GM12878 (cell line): ENCODE measurements at regions not wholly inside any gene's neighbourhood (a gene's known extent, or its start where the extent isn't known, plus 50 kb on each side); places are given as distances from the start of the nearest gene placed in this dataset.

Experiments
- ATAC-seq: fragments of 200-7000 bp; cut with Tn5 transposase; 3 replicates; pipeline ENCODE4 v1.9.1; 2020; ENCODE audit warnings: mild to moderate bottlenecking, moderate library complexity
- BruUV-seq: library from RNA; stranded (reverse); fragments of 400-500 nt; replicated peaks from 2 replicates; lab custom pipeline; 2021; lab: Mats Ljungman, UMichigan
- CTCF ChIA-PET: fragments of 300-600 bp; sonication (Branson Sonifier 250); formaldehyde crosslinking; extraction: SDS; loops from one replicate; lab custom pipeline; 2021; ENCODE audit warnings: inconsistent platforms; lab: Yijun Ruan, JAX
- POLR2A ChIA-PET: fragments of 350-600 bp; formaldehyde crosslinking; extraction: SDS; loops from one replicate; lab custom pipeline; 2021; ENCODE audit warnings: inconsistent platforms; lab: Charles Lee
- RAD21 ChIA-PET: fragments of 300-600 bp; sonication (Branson Sonifier 250); formaldehyde crosslinking; loops from one replicate; lab custom pipeline; 2023; ENCODE audit warnings: antibody characterized with exemption; ENCODE audit not compliant: unreplicated experiment; lab: Charles Lee
- SMC1A ChIA-PET: fragments of 300-600 bp; sonication (Branson Sonifier 250); formaldehyde crosslinking; loops from one replicate; lab custom pipeline; 2023; ENCODE audit not compliant: unreplicated experiment, uncharacterized antibody; lab: Charles Lee
- DNase-seq: peaks from one replicate; pipeline ENCODE4 v3.0.0-alpha.2; 2011; ENCODE audit warnings: low read depth, low spot score
- FAIRE-seq: peaks from 3 replicates; lab custom pipeline; 2011; peaks lifted over from hg19 to GRCh38; lab: Jason Lieb, UNC
- H2AFZ ChIP-seq: 2 replicates; pipeline ENCODE4 v1.6.0; 2011; ENCODE audit warnings: low read depth, low read length, control low read depth; ENCODE audit not compliant: control insufficient read depth
- H3K27ac ChIP-seq: 2 replicates; pipeline ENCODE4 v1.5.1; 2011; ENCODE audit warnings: control low read depth; ENCODE audit not compliant: control insufficient read depth, insufficient read depth
- H3K27me3 ChIP-seq, 2 experiments: replicated peaks in 1 of 2; 2 replicates each; pipeline versions ENCODE4 v1.6.0 to v1.6.1; 2011; ENCODE audit warnings: low read length in 1 of 2; ENCODE audit not compliant: control insufficient read depth in 2 of 2, insufficient read depth in 2 of 2
- H3K36me3 ChIP-seq, 2 experiments: 2 replicates each; pipeline ENCODE4 v1.5.1; 2011; ENCODE audit warnings: low read length in 1 of 2; ENCODE audit not compliant: control insufficient read depth in 2 of 2, insufficient read depth in 2 of 2
- H3K4me1 ChIP-seq: 2 replicates; pipeline ENCODE4 v1.6.1; 2011; ENCODE audit warnings: mild to moderate bottlenecking, low read length, moderate library complexity, mixed read lengths; ENCODE audit not compliant: control insufficient read depth, insufficient read depth
- H3K4me2 ChIP-seq: 2 replicates; pipeline ENCODE4 v1.6.0; 2011; ENCODE audit warnings: control low read depth; ENCODE audit not compliant: control insufficient read depth, insufficient read depth
- H3K4me3 ChIP-seq: fragments of 200-600 bp; sonication (generic); 2 replicates; pipeline ENCODE4 v1.5.1; 2016
- H3K79me2 ChIP-seq: 2 replicates; pipeline ENCODE4 v1.6.0; 2011; ENCODE audit warnings: low read length; ENCODE audit not compliant: control insufficient read depth, insufficient read depth
- H3K9ac ChIP-seq: 2 replicates; pipeline ENCODE4 v1.8.0; 2011; ENCODE audit warnings: low read length, control low read depth, mixed read lengths; ENCODE audit not compliant: control insufficient read depth, insufficient read depth
- H3K9me3 ChIP-seq: replicated peaks from 3 replicates; pipeline ENCODE4 v1.5.1; 2011; ENCODE audit warnings: mild to moderate bottlenecking, low read length; ENCODE audit not compliant: control insufficient read depth, insufficient read depth
- H4K20me1 ChIP-seq: 2 replicates; pipeline ENCODE4 v1.6.0; 2011; ENCODE audit not compliant: control insufficient read depth, insufficient read depth
- CBX3 ChIP-seq: fragments of 200-600 bp; sonication (generic); IDR thresholded peaks from 2 replicates; pipeline ENCODE4 v1.6.1; 2016; ENCODE audit warnings: low read depth, borderline replicate concordance
- CHD2 ChIP-seq: IDR thresholded peaks from 2 replicates; pipeline ENCODE4 v1.6.1; 2011; ENCODE audit warnings: low read depth, low read length, improper control_type of control experiment, borderline replicate concordance
- EED ChIP-seq: sonication (generic); IDR thresholded peaks from 2 replicates; pipeline ENCODE4 v1.6.1; 2016; ENCODE audit warnings: antibody characterized with exemption, low read depth
- EZH2 ChIP-seq: IDR thresholded peaks from 2 replicates; pipeline ENCODE4 v1.6.1; 2012; ENCODE audit warnings: low read depth, mild to moderate bottlenecking, control low read depth, inconsistent platforms, low read length, borderline replicate concordance; ENCODE audit not compliant: control insufficient read depth
- GABPA ChIP-seq: IDR thresholded peaks from 2 replicates; pipeline ENCODE4 v1.6.1; 2014; ENCODE audit warnings: antibody characterized with exemption, low read depth, mild to moderate bottlenecking, inconsistent platforms
- KAT2A ChIP-seq: conservative IDR thresholded peaks from 2 replicates; pipeline ENCODE4 v1.6.1; 2011; ENCODE audit warnings: low read depth, low read length; ENCODE audit not compliant: control insufficient read depth
- NFIC ChIP-seq: IDR thresholded peaks from 2 replicates; pipeline ENCODE4 v1.6.1; 2012; ENCODE audit warnings: low read depth, mild to moderate bottlenecking, inconsistent platforms, low read length, moderate library complexity
- RB1 ChIP-seq: fragments of 450-650 bp; formaldehyde crosslinking; IDR thresholded peaks from 2 replicates; pipeline ENCODE4 v1.6.1; 2017; ENCODE audit warnings: mild to moderate bottlenecking, borderline replicate concordance
- SUZ12 ChIP-seq: fragments of 200-600 bp; sonication (generic); IDR thresholded peaks from one replicate; pipeline ENCODE4 v1.6.1; 2018; ENCODE audit warnings: antibody characterized with exemption, mild to moderate bottlenecking; ENCODE audit not compliant: unreplicated experiment
- YBX1 ChIP-seq: fragments of 450-650 bp; IDR thresholded peaks from 2 replicates; pipeline ENCODE4 v1.6.1; 2016; ENCODE audit warnings: antibody characterized with exemption
- ZNF207 ChIP-seq: fragments of 450-650 bp; IDR thresholded peaks from 2 replicates; pipeline ENCODE4 v1.6.1; 2014; ENCODE audit warnings: antibody characterized with exemption, mild to moderate bottlenecking, borderline replicate concordance
- ZNF217 ChIP-seq: fragments of 450-650 bp; IDR thresholded peaks from 2 replicates; pipeline ENCODE4 v1.6.1; 2017; ENCODE audit warnings: antibody characterized with exemption, mild to moderate bottlenecking
- WGBS: methylation state at CpG from one replicate; pipeline ENCODE4 v1.1.6; 2016; ENCODE audit warnings: low lambda C conversion rate; ENCODE audit not compliant: insufficient replicate concordance, insufficient coverage; ENCODE audit errors: missing lambda C conversion rate; 5-methylcytosine and 5-hydroxymethylcytosine counted together
- in situ Hi-C: fragments of 300-500 bp; cut with MboI; formaldehyde crosslinking; loops from 9 replicates; pipeline ENCODE4 v1.14.3; 2018; ENCODE audit warnings: mixed read lengths
- intact Hi-C: fragments of 100-400 bp; cut with micrococcal nuclease; formaldehyde crosslinking; loops from one replicate; pipeline ENCODE4 v1.14.2; 2022; ENCODE audit not compliant: unreplicated experiment
- TF ChIP-seq, protein P1 (sequence below): IDR thresholded peaks from 2 replicates; pipeline ENCODE4 v1.6.1; 2012; ENCODE audit warnings: mild to moderate bottlenecking, low read depth, low read length
- TF ChIP-seq, protein P2 (sequence below), 3 experiments: IDR thresholded peaks in 2 of 3; conservative IDR thresholded peaks in 1 of 3; 2 replicates each; pipeline ENCODE4 v1.5.1; 2011; ENCODE audit warnings: low read depth in 3 of 3, low read length in 3 of 3, mild to moderate bottlenecking in 3 of 3, control low read depth in 2 of 3, moderate library complexity in 2 of 3, inconsistent platforms in 1 of 3, mixed read lengths in 1 of 3; ENCODE audit not compliant: control insufficient read depth in 2 of 3, insufficient read depth in 1 of 3; ENCODE audit errors: extremely low read depth in 1 of 3
- TF ChIP-seq, protein P3 (sequence below): fragments of 450-650 bp; formaldehyde crosslinking; IDR thresholded peaks from 2 replicates; pipeline ENCODE4 v1.5.0; 2022; ENCODE audit warnings: mild to moderate bottlenecking, missing genetic modification characterization

DNA sequence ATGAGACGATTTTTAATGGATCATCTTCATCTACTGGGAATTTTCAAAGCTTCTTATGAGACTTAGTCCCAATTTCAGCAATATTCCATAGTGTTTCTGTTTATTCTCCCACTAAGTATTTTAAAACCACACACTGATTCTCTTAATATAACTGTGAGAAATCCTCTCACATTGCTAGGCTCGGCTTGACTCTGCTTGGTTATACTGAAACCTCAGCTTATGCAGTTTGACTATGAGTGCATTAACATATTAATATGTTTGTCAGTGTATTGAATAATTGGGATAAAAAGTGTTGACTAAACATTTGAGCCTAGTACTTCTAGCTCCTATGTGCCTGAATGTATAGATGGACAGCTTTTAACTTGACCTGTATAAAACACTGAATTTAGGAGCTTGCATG is 298.5 kb upstream of the IZUMO3 start:
- Histone ChIP-seq H2AFZ (no peak overlapping the region), H3K27ac (no peak overlapping the region), H3K27me3 (no peaks in the 10 kb centered on the region), H3K4me3 (no peak overlapping the region), H3K4me1 (no peaks in the 10 kb centered on the region), H3K36me3 (no peaks in the 10 kb centered on the region), H3K9me3 (no peaks in the 10 kb centered on the region), H3K79me2 (no peaks in the 10 kb centered on the region), H4K20me1 (no peaks in the 10 kb centered on the region), H3K4me2 (no peak overlapping the region), H3K9ac (no peak overlapping the region)
- ATAC-seq (no peak), FAIRE-seq (no peak), DNase-seq (no peak)
- ChIA-PET RAD21 (interaction anchor here (2.2 kb wide), 1 partner anchor 159 kb away, joined by 8 read pairs; no protein-coding TSS in a partner anchor), SMC1A (no interaction called here), POLR2A (no interaction called here), CTCF (interaction anchor here (0.7 to 1.5 kb wide), 7 partner anchors 9 to 768 kb away, joined by 3 to 6 read pairs (median 4); no protein-coding TSS in a partner anchor)
- intact Hi-C loops (no loop called here), in situ Hi-C loops (no loop called here)
- 0% methylated on average over 2 of the region's 2 CpGs for WGBS
- BruUV-seq, result no TSS peak
- TF ChIP-seq EZH2 (no peak), EED (no peak), ZNF217 (no peak), YBX1 (no peak), CHD2 (no peak), GABPA (no peak), NFIC (no peak), CBX3 (no peak), SUZ12 (no peak), KAT2A (no peak), ZNF207 (no peak), RB1 (no peak)
- TF ChIP-seq, protein P1, sequence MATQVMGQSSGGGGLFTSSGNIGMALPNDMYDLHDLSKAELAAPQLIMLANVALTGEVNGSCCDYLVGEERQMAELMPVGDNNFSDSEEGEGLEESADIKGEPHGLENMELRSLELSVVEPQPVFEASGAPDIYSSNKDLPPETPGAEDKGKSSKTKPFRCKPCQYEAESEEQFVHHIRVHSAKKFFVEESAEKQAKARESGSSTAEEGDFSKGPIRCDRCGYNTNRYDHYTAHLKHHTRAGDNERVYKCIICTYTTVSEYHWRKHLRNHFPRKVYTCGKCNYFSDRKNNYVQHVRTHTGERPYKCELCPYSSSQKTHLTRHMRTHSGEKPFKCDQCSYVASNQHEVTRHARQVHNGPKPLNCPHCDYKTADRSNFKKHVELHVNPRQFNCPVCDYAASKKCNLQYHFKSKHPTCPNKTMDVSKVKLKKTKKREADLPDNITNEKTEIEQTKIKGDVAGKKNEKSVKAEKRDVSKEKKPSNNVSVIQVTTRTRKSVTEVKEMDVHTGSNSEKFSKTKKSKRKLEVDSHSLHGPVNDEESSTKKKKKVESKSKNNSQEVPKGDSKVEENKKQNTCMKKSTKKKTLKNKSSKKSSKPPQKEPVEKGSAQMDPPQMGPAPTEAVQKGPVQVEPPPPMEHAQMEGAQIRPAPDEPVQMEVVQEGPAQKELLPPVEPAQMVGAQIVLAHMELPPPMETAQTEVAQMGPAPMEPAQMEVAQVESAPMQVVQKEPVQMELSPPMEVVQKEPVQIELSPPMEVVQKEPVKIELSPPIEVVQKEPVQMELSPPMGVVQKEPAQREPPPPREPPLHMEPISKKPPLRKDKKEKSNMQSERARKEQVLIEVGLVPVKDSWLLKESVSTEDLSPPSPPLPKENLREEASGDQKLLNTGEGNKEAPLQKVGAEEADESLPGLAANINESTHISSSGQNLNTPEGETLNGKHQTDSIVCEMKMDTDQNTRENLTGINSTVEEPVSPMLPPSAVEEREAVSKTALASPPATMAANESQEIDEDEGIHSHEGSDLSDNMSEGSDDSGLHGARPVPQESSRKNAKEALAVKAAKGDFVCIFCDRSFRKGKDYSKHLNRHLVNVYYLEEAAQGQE, result no peak
- TF ChIP-seq, protein P2, sequence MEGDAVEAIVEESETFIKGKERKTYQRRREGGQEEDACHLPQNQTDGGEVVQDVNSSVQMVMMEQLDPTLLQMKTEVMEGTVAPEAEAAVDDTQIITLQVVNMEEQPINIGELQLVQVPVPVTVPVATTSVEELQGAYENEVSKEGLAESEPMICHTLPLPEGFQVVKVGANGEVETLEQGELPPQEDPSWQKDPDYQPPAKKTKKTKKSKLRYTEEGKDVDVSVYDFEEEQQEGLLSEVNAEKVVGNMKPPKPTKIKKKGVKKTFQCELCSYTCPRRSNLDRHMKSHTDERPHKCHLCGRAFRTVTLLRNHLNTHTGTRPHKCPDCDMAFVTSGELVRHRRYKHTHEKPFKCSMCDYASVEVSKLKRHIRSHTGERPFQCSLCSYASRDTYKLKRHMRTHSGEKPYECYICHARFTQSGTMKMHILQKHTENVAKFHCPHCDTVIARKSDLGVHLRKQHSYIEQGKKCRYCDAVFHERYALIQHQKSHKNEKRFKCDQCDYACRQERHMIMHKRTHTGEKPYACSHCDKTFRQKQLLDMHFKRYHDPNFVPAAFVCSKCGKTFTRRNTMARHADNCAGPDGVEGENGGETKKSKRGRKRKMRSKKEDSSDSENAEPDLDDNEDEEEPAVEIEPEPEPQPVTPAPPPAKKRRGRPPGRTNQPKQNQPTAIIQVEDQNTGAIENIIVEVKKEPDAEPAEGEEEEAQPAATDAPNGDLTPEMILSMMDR (IDR thresholded peaks at IDR 0.05 in 2 of 3, conservative IDR thresholded peaks at IDR 0.05 in 1 of 3; ENCODE audit: control insufficient read depth in 2 of 3, extremely low read depth in 1 of 3, insufficient read depth in 1 of 3, low read depth in 3 of 3, low read length in 3 of 3), result no peak
- TF ChIP-seq, protein P3, sequence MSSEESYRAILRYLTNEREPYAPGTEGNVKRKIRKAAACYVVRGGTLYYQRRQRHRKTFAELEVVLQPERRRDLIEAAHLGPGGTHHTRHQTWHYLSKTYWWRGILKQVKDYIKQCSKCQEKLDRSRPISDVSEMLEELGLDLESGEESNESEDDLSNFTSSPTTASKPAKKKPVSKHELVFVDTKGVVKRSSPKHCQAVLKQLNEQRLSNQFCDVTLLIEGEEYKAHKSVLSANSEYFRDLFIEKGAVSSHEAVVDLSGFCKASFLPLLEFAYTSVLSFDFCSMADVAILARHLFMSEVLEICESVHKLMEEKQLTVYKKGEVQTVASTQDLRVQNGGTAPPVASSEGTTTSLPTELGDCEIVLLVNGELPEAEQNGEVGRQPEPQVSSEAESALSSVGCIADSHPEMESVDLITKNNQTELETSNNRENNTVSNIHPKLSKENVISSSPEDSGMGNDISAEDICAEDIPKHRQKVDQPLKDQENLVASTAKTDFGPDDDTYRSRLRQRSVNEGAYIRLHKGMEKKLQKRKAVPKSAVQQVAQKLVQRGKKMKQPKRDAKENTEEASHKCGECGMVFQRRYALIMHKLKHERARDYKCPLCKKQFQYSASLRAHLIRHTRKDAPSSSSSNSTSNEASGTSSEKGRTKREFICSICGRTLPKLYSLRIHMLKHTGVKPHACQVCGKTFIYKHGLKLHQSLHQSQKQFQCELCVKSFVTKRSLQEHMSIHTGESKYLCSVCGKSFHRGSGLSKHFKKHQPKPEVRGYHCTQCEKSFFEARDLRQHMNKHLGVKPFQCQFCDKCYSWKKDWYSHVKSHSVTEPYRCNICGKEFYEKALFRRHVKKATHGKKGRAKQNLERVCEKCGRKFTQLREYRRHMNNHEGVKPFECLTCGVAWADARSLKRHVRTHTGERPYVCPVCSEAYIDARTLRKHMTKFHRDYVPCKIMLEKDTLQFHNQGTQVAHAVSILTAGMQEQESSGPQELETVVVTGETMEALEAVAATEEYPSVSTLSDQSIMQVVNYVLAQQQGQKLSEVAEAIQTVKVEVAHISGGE (CRISPR knock-in tag), result no peak
